Parathyroid adenoma (tissue), 2 donors: ENCODE measurements at regions not wholly inside any gene's neighbourhood (a gene's known extent, or its start where the extent isn't known, plus 50 kb on each side); places are given as distances from the start of the nearest gene placed in this dataset.
"Not testable (repeated sequence)": the region's sequence is repeated elsewhere in the genome, so short reads cannot be mapped to it uniquely, and the experiment has no call there.

Experiments
- H2AFZ ChIP-seq: fragments of 300-600 bp; sonication (generic); one replicate; pipeline ENCODE4 v1.7.0; 2017; ENCODE audit warnings: antibody characterized with exemption, mild to moderate bottlenecking
- H3K27ac ChIP-seq: fragments of 300-600 bp; sonication (generic); one replicate; pipeline ENCODE4 v1.7.0; 2017
- H3K27me3 ChIP-seq: fragments of 300-600 bp; sonication (generic); one replicate; pipeline ENCODE4 v1.7.0; 2017; ENCODE audit warnings: low read length; ENCODE audit not compliant: control insufficient read depth, insufficient read depth
- H3K36me3 ChIP-seq: fragments of 300-600 bp; sonication (generic); one replicate; pipeline ENCODE4 v1.7.0; 2017; ENCODE audit warnings: low read length; ENCODE audit not compliant: control insufficient read depth, insufficient read depth
- H3K4me1 ChIP-seq: fragments of 300-600 bp; sonication (generic); one replicate; pipeline ENCODE4 v1.7.0; 2017; ENCODE audit warnings: control low read depth
- H3K4me2 ChIP-seq: fragments of 300-600 bp; sonication (generic); one replicate; pipeline ENCODE4 v1.7.0; 2017; ENCODE audit warnings: low read length
- H3K4me3 ChIP-seq: fragments of 300-600 bp; sonication (generic); one replicate; pipeline ENCODE4 v1.7.0; 2017; ENCODE audit warnings: low read depth, low read length
- H3K79me2 ChIP-seq: fragments of 300-600 bp; sonication (generic); one replicate; pipeline ENCODE4 v1.7.0; 2017; ENCODE audit warnings: control low read depth
- H3K9ac ChIP-seq: fragments of 300-600 bp; sonication (generic); one replicate; pipeline ENCODE4 v1.7.0; 2017; ENCODE audit warnings: mild to moderate bottlenecking
- H3K9me3 ChIP-seq: fragments of 300-600 bp; sonication (generic); one replicate; pipeline ENCODE4 v1.7.0; 2017; ENCODE audit warnings: low read length; ENCODE audit not compliant: control insufficient read depth
- CTCF ChIP-seq: fragments of 300-600 bp; sonication (generic); IDR thresholded peaks from one replicate; pipeline ENCODE4 v1.7.0; 2017; ENCODE audit warnings: antibody characterized with exemption, mild to moderate bottlenecking
- donor health status: primary hyperparathyroidism.

GRCh38 chr10:84715911-84716310 is 387.5 kb downstream of the CCSER2 start:
- Histone ChIP-seq H3K4me1 (no peaks in the 10 kb centered on the region), H2AFZ (no peak overlapping the region), H3K9me3 (no peaks in the 10 kb centered on the region), H3K9ac (no peak overlapping the region), H3K27me3 (no peaks in the 10 kb centered on the region), H3K79me2 (no peaks in the 10 kb centered on the region), H3K36me3 (no peaks in the 10 kb centered on the region), H3K27ac (no peak overlapping the region), H3K4me2 (no peak overlapping the region), H3K4me3 (no peak overlapping the region)
- no peak for TF ChIP-seq CTCF

DNA sequence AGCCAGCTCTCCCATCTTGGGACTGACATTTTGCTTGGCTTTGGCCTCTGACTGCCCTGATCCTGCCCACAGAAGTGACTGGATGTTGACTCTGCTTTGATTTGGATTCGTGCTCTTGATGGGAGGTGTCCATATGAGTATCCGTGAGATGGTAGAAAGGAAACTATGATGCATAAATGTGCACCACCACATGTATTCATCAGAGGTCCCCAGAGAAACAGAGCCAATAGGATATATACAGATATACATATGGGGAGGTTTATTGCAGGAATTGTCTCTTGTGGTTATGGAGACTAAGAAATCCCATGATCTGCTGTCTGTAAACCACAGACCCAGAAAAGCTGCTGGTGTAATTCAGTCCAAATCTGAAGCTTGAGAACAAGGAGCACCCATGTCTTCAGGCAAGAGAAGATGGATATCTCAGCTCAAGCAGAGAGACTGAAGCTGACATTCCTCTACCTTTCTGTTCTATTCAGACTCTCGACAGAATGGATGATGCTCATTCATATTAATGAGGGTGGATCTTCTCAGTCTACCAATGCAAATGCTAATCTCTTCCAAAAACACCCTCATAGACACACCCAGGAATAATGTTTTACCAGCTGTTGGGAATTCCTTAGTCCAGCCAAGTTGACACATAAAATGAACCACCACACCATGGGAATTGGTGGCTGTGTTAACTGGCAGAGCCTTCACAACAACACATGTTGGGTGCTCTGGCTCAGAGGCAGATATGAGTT is 390.7 kb downstream of the CCSER2 start:
- no peak for TF ChIP-seq CTCF
- no peak overlapping the region for H3K9ac ChIP-seq
- no peaks in the 10 kb centered on the region for H3K4me1 ChIP-seq
- H3K9me3 ChIP-seq, result no peaks in the 10 kb centered on the region
- no peaks in the 10 kb centered on the region for H3K36me3 ChIP-seq
- H3K4me3 ChIP-seq, result no peak overlapping the region
- H2AFZ ChIP-seq, result no peak overlapping the region
- H3K79me2 ChIP-seq, result no peaks in the 10 kb centered on the region
- H3K27ac ChIP-seq, result no peak overlapping the region
- no peak overlapping the region for H3K4me2 ChIP-seq
- H3K27me3 ChIP-seq, result no peaks in the 10 kb centered on the region

GRCh38 chr10:84719687-84720086 is 391.3 kb downstream of the CCSER2 start:
- H3K4me3 ChIP-seq, result no peak overlapping the region
- no peaks in the 10 kb centered on the region for H3K4me1 ChIP-seq
- H3K27ac ChIP-seq, result no peak overlapping the region
- no peak for TF ChIP-seq CTCF
- H3K27me3 ChIP-seq, result no peaks in the 10 kb centered on the region
- H2AFZ ChIP-seq, result no peak overlapping the region
- no peaks in the 10 kb centered on the region for H3K79me2 ChIP-seq
- no peak overlapping the region for H3K4me2 ChIP-seq
- H3K9ac ChIP-seq, result no peak overlapping the region
- no peaks in the 10 kb centered on the region for H3K9me3 ChIP-seq
- H3K36me3 ChIP-seq, result no peaks in the 10 kb centered on the region

DNA sequence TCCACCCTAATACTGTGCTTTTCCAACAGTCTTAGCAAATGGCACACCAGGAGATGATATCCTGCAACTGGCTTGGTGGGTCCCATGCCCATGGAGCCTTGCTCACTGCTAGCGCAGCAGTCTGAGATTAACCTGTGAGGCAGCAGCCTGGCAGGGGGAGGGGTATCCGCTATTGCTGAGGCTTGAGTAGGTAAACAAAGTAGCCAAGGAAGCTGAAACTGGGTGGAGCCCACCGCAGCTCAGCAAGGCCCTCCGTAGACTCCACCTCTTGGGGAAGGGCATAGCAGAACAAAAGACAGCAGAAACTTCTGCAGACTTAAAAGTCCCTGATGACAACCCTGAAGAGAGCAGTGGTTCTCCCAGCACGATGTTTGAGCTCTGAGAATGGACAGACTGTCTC is 399.0 kb downstream of the CCSER2 start:
- Histone ChIP-seq H3K27ac (no peak overlapping the region), H3K79me2 (no peaks in the 10 kb centered on the region), H3K27me3 (no peaks in the 10 kb centered on the region), H3K9ac (no peak overlapping the region), H3K4me2 (no peak overlapping the region), H2AFZ (no peak overlapping the region), H3K4me3 (no peak overlapping the region), H3K9me3 (no peaks in the 10 kb centered on the region), H3K4me1 (no peaks in the 10 kb centered on the region), H3K36me3 (no peaks in the 10 kb centered on the region)
- no peak for TF ChIP-seq CTCF

GRCh38 chr10:84739126-84739525 is 410.7 kb downstream of the CCSER2 start:
- not testable (repeated sequence) for H3K4me1 ChIP-seq, H3K79me2 ChIP-seq, H3K4me3 ChIP-seq, H3K27me3 ChIP-seq, H3K27ac ChIP-seq, H3K36me3 ChIP-seq, H2AFZ ChIP-seq, H3K9me3 ChIP-seq, H3K4me2 ChIP-seq, H3K9ac ChIP-seq
